GM21737 (cell line): ENCODE measurements at regions not wholly inside any gene's neighbourhood (a gene's known extent, or its start where the extent isn't known, plus 50 kb on each side); places are given as distances from the start of the nearest gene placed in this dataset.
"Not testable (repeated sequence)": the region's sequence is repeated elsewhere in the genome, so short reads cannot be mapped to it uniquely, and the experiment has no call there.

Experiments
- ATAC-seq: cut with Tn5 transposase; IDR thresholded peaks from one replicate; pipeline ENCODE4 v1.9.1; 2021; ENCODE audit warnings: mild to moderate bottlenecking, moderate library complexity; ENCODE audit not compliant: unreplicated experiment

- no peak for ATAC-seq
These were observed 51.1 kb upstream of the NUDT6 start for GRCh38 chr4:122973465-122973864.

DNA sequence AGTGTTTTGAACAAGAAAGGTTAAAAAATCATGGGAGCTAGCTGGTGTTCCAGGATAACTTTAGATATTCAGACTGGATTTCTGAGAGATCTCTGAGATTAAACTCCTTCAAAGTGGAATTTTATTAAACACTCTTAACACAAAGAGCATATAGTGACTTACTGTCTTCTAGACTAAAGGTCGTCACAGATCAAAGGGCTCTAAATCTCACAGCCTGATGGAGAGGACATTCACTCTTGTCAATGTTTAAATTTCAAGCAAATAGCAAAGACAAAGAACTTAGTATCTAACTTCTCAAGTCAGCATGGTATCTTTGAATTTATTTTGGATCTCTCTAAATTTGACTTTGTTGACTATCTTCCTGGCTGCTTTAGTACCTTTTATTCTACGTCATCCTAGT lies 53.7 kb upstream of the NUDT6 start:
- ATAC-seq: no peak

DNA sequence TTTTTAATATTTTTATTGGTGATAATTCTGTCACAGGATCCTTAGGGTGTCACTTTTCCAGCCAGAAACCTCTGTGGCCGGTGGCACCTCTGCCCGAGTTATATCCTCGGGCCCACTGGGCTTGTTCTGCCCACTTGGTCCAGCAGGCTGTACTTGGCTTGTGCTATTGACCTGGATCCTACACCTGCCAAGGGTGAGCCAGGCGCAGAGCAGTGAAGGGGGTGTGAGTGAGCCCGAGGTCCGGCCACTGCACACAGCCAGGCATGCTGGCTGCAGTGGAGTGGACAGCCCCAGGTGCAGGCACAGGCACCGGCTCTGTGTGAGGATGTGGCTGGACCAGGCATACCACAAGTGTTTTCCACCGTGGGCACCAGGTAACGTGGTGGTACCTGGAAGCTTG lies 54.7 kb upstream of the NUDT6 start:
- ATAC-seq: no peak

DNA sequence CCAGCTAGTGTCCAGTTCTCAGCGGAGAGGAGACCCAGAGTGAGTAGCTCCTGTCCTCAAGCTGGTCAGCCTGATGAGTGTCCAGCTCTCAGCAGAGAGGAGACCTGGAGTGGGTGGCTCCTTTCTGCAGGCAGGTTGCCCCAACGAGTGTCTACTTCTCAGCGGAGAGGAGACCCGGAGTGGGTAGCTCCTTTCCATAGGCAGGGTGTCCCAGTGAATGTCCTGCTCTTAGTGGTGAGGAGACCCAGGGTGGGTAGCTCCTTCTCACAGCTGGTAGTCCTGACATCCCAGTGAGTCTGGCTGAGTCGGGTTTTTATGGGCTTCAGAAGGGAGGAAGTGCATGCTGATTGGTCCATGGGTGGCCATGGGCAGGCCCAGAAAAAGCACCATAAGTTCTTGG lies 55.7 kb upstream of the NUDT6 start:
- no peak for ATAC-seq

GRCh38 chr4:122978789-122979188 lies 56.4 kb upstream of the NUDT6 start:
- ATAC-seq: no peak

DNA sequence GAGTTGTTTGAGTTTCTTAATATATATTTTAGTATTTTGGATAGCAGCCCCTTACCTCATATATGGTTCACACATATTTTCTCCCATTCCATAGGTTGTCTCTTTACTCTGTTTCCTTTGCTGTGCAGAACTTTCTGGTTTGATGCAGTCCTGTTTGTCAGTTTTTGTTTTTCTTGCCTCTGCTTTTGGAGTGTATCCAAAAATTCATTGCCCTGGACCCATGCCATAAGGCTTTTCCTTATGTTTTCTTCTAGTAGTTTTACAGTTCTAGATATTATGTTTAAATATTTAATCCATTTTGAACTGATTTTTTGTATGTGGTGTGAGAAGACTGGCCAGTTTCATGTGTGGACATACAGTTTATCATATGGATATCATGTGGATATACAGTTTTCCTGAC lies 58.5 kb upstream of the NUDT6 start:
- no peak for ATAC-seq

GRCh38 chr4:122988696-122989095 lies 66.3 kb upstream of the NUDT6 start:
- no peak for ATAC-seq

DNA sequence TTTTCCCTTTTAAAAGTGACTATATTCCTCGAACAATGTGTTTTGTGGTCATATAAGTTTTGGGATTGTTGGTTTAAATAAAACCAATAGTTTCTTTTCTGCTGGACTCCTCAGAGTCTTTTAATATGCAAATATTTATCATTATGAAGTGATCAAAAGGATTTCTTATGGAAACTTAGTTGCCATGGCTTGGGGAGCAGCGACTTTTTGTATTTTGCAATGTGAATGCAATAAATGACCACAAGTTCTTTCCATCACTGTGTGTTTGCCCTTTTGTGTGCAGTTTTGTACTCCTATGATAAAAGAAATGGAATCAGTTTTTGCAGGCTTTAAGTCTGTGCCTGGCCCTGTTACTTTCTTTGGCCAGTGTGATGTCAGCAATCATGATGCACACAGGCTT lies 68.5 kb upstream of the NUDT6 start:
- no peak for ATAC-seq

DNA sequence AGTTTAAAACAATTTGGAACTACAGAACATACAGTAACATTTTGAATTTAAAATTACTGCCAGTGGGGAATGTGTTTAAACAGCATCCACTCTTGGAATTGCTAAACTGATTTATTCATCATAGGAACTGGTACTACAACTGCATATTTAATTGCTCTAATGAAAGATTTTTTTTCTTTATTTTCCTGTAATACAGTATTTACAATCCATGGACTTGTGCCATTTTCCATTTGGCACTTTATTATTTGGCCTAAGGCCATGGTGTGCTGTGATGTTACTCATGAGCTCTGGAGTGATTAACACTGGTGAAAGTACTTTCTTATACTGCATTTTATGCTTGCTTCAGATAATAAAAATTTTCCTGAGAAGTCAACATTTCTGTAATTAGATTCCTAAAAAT lies 69.7 kb upstream of the NUDT6 start:
- ATAC-seq: no peak

GRCh38 chr4:122992641-122993040 lies 70.2 kb upstream of the NUDT6 start:
- ATAC-seq: no peak

DNA sequence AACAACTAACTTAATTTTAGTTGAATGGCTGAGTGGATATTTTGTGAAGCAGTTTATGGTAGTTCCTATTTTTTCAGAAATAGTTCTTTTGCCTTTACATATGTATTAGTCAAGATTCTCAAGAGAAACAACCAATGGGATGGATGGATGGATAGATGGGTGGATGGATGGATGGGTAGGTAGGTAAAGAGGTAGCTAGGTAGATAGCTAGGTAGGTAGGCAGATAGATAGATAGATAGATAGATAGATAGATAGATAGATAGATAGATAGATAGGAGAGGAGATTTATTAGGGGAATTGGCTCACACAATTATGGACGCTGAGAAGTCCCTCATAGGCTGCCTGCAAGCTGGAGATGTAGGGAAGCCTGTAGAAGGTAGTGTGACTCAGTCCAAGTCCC lies 74.0 kb upstream of the NUDT6 start:
- no peak for ATAC-seq

- no peak for ATAC-seq
These were observed 75.2 kb upstream of the NUDT6 start for GRCh38 chr4:122997463-122998101.

- ATAC-seq: not testable (repeated sequence)
These were observed 81.7 kb upstream of the NUDT6 start for GRCh38 chr4:123004079-123004478.

GRCh38 chr4:123005126-123005525 lies 82.7 kb upstream of the NUDT6 start:
- ATAC-seq: not testable (repeated sequence)

DNA sequence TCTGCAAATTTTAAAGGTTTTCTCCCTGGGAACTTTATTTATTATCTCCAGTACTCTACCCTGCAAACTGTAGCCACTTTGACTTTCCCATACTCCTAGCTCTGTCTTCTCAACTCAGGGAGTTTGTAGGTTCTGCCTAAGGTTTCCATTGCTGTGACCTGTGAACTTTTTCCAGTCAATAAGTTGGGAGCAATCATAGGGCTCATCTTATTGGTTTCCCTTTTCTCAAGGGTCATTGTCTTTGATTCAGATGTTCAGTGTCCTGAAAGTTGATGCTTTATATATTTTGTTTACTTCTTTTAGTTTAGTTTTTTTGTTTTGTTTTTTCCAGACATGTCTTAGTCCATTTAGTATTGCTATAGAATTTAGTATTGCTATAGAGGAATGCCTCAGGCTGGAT lies 85.3 kb upstream of the NUDT6 start:
- no peak for ATAC-seq

DNA sequence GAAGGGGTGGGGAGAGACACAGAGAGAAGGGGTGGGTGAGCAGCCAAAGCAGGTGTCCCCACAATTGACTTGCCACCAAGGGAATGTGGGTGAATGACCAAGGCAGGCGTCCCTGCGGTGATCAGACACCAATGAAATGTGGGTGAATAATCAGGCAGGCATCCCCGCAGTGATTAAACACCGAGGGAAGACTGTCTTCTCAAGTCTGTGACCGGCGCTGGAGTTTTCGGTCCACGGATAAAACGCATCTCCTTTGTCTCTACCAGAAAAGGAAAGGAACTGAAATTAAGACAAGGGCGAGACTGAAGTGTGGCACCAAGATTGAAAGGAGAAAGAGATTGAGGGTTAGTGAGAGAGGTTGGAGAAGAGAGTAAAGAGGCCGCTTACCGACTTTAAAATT lies 90.0 kb upstream of the NUDT6 start:
- not testable (repeated sequence) for ATAC-seq

- ATAC-seq: no peak
These were observed 91.6 kb upstream of the NUDT6 start for GRCh38 chr4:123014038-123014437.

GRCh38 chr4:123017078-123017477 lies 94.7 kb upstream of the NUDT6 start:
- no peak for ATAC-seq

DNA sequence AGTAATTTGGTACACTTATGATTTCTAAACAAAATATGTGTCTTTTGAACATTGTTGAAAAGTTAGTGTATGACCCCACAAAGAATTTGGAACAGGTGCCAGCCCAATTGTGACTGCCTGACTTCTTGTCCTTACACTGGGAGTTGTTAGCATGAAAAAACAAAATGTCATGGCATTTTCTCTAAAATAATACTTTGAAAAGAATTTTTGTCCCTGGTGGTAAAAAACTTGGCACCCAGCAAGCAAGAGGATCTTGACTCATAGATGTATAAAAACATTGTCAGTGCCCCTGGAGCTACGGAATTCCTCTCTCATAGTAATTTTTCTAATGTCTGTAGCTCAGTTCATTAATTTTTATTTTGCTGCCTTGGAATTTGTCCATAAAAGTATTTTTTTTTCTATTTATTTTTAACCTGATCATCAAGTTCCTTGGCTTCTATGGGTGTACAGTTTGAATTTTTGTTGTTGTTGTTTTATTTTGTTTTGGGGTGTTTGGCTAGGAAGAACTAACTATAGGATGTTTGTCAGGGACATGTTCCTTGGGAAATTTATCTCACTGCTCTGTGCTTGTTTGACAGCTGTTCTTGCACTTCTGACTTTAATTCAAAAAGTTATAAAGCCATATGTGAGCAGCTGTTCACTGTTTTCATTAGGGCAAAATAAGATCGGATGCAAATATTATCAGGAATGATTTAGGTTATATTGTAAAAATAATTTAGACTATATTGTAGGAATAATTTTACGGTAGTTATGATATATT lies 95.4 kb upstream of the NUDT6 start:
- ATAC-seq: no peak

GRCh38 chr4:123018396-123018775 lies 96.0 kb upstream of the NUDT6 start:
- no peak for ATAC-seq

DNA sequence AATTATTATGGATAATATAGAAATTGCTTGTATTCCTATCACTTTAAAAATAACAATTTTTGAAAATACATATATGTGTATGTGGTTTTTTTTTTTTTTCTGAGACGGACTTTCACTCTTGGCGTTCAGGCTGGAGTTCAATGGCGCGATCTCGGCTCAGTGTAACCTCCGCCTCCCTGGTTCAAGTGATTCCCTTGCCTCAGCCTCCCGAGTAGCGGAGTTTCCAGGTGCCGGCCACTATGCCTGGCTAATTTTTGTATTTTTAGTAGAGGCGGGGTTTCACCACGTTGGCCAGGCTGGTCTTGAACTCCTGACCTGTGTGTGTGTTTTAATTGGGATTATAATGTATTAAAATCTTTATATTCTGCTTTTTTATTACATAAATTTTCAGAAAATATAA lies 97.9 kb upstream of the NUDT6 start:
- no peak for ATAC-seq

DNA sequence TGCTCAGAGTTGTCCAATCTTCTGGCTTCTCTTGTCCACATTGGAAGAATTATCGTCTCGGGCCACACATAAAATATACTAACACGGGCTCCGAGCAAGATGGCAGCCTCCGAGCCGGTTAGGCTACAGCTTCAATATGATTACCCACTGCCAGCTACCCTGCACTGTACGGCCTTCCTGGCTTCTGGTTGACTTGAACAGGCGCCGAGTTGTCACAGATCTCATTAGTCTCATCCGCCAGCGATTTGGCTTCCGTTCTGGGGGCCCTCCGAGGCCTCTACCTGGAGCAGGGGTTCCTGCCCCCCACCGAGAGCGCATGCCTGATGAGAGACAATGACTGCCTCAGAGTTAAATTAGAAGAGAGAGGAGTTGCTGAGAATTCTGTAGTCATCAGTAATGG lies 101.2 kb upstream of the NUDT6 start:
- no peak for ATAC-seq

DNA sequence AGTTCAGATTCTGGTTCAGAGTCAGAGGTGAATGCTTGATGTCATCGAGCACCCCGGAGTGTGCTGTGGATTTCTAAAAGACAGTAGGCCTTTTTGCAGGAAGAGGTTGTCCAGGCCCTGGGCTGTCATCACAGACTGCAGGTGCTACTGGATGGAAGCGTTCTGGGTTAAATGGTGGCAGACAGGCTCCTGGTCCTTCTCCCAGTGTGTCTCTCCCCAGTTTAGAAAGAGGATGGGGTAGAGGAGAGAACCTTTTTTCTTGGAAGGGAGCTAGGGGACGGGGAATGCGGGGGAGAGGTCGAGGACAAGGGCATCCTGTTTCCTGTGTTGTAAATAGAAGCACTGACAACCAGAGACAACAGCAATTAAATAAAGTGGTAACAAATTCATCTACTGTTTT lies 102.3 kb upstream of the NUDT6 start:
- no peak for ATAC-seq
